Neuronal stem cell (in vitro differentiated cells): ENCODE measurements at regions not wholly inside any gene's neighbourhood (a gene's known extent, or its start where the extent isn't known, plus 50 kb on each side); places are given as distances from the start of the nearest gene placed in this dataset.

Source experiments
- DNase-seq: peaks from one replicate; pipeline ENCODE4 v3.0.0-alpha.2; 2013; ENCODE audit warnings: low spot score
- H2AFZ ChIP-seq: one replicate; pipeline ENCODE4 v1.6.1; 2013; ENCODE audit warnings: mild to moderate bottlenecking, low read length, inconsistent platforms
- H2AK5ac ChIP-seq: 2 replicates; pipeline ENCODE4 v1.6.1; 2013; ENCODE audit warnings: low read depth, mild to moderate bottlenecking, inconsistent platforms, low read length, moderate library complexity, mixed read lengths
- H2BK120ac ChIP-seq: 2 replicates; pipeline ENCODE4 v1.6.1; 2013; ENCODE audit warnings: low read depth, mild to moderate bottlenecking, inconsistent platforms, low read length, moderate library complexity, mixed read lengths
- H2BK12ac ChIP-seq: one replicate; pipeline ENCODE4 v1.6.1; 2013; ENCODE audit warnings: low read length, inconsistent platforms
- H2BK15ac ChIP-seq: 2 replicates; pipeline ENCODE4 v1.6.1; 2013; ENCODE audit warnings: mild to moderate bottlenecking, low read length, inconsistent platforms, mixed read lengths
- H2BK5ac ChIP-seq: one replicate; pipeline ENCODE4 v1.6.1; 2013; ENCODE audit warnings: inconsistent platforms, mild to moderate bottlenecking, low read length, moderate library complexity
- H3K14ac ChIP-seq: one replicate; pipeline ENCODE4 v1.6.1; 2013; ENCODE audit warnings: low read length, inconsistent platforms
- H3K18ac ChIP-seq: 2 replicates; pipeline ENCODE4 v1.6.1; 2013; ENCODE audit warnings: low read length, inconsistent platforms
- H3K23ac ChIP-seq: 2 replicates; pipeline ENCODE4 v1.6.1; 2013; ENCODE audit warnings: low read depth, mild to moderate bottlenecking, mixed read lengths, low read length, inconsistent platforms; ENCODE audit not compliant: poor library complexity
- H3K27ac ChIP-seq: replicated peaks from 3 replicates; pipeline ENCODE4 v1.5.1; 2013; ENCODE audit warnings: low read length, inconsistent platforms
- H3K27me3 ChIP-seq, 3 experiments: 2 replicates each; pipeline ENCODE4 v1.6.1; 2013; ENCODE audit warnings: low read length in 3 of 3, mild to moderate bottlenecking in 2 of 3, inconsistent platforms in 1 of 3, low read depth in 1 of 3, mixed read lengths in 1 of 3, moderate library complexity in 1 of 3; ENCODE audit not compliant: control insufficient read depth in 3 of 3, insufficient read depth in 3 of 3
- H3K36me3 ChIP-seq, 2 donors: replicated peaks in 1 of 2; 2 replicates each; pipeline ENCODE4 v1.6.1; 2013; ENCODE audit warnings: low read length in 2 of 2; ENCODE audit not compliant: control insufficient read depth in 2 of 2, insufficient read depth in 2 of 2
- H3K4ac ChIP-seq: 2 replicates; pipeline ENCODE4 v1.6.1; 2013; ENCODE audit warnings: inconsistent platforms, mild to moderate bottlenecking, low read length, moderate library complexity
- H3K4me1 ChIP-seq, 2 donors: 1 replicate in 1 of 2; 2 replicates in 1 of 2; pipeline ENCODE4 v1.6.1; 2013; ENCODE audit warnings: low read length in 2 of 2, low read depth in 1 of 2; ENCODE audit not compliant: control insufficient read depth in 2 of 2, insufficient read depth in 1 of 2
- H3K4me2 ChIP-seq: one replicate; pipeline ENCODE4 v1.6.1; 2013; ENCODE audit warnings: mild to moderate bottlenecking, low read length, inconsistent platforms; ENCODE audit not compliant: insufficient read depth, poor library complexity, severe bottlenecking
- H3K4me3 ChIP-seq, 2 donors: 2 replicates each; pipeline ENCODE4 v1.5.1; 2013; ENCODE audit warnings: low read length in 2 of 2, mild to moderate bottlenecking in 2 of 2, inconsistent platforms in 1 of 2, moderate library complexity in 1 of 2
- H3K79me1 ChIP-seq: one replicate; pipeline ENCODE4 v1.6.1; 2013; ENCODE audit warnings: low read depth, mild to moderate bottlenecking, inconsistent platforms, low read length, moderate library complexity
- H3K9ac ChIP-seq: one replicate; pipeline ENCODE4 v1.6.1; 2013; ENCODE audit warnings: mild to moderate bottlenecking, low read depth, low read length, inconsistent platforms; ENCODE audit not compliant: poor library complexity
- H3K9me3 ChIP-seq, 2 donors: replicated peaks in 1 of 2; 2 replicates each; pipeline versions ENCODE3 to v1.6.1; 2013; ENCODE audit warnings: low read length in 2 of 2, mild to moderate bottlenecking in 2 of 2, inconsistent platforms in 1 of 2, low read depth in 1 of 2, mixed read lengths in 1 of 2, moderate library complexity in 1 of 2; ENCODE audit not compliant: control insufficient read depth in 2 of 2, insufficient read depth in 1 of 2
- H4K8ac ChIP-seq: one replicate; pipeline ENCODE4 v1.6.1; 2013; ENCODE audit warnings: low read depth, mild to moderate bottlenecking, inconsistent platforms, low read length, moderate library complexity
- H4K91ac ChIP-seq: one replicate; pipeline ENCODE4 v1.6.1; 2013; ENCODE audit warnings: low read length, low read depth, mild to moderate bottlenecking, inconsistent platforms; ENCODE audit not compliant: poor library complexity
- WGBS, 2 donors: extraction: QIAGEN DNeasy Blood & Tissue Kit; methylation state at CpG; one replicate each; pipeline ENCODE4 v1.1.7; 2013; ENCODE audit warnings: missing lambda C conversion rate in 2 of 2, mixed read lengths in 1 of 2; ENCODE audit not compliant: insufficient read length in 2 of 2, insufficient replicate concordance in 1 of 2; ENCODE audit errors: extremely low coverage in 2 of 2; 5-methylcytosine and 5-hydroxymethylcytosine counted together

DNA sequence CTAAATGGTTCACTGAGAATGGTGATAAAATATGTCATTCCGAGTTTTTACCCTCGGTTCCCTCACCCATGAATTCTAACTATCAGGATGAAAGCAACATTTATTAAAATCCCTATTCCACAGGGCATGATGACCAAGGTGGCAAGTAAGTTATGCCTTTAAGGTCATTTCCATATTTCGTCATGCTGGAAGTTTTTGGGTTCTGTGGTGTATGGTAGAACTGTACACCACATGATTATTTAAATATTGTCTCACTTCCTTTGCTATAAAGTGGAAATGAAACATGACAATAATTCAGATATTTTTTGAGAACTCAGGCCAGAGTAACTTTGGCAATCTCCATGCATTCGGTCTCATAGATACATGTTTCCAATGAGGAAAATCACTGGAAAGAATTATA lies 68.5 kb upstream of the CARD18 start:
- H3K23ac ChIP-seq: no peak overlapping the region
- no peak overlapping the region for H3K18ac ChIP-seq
- H3K27ac ChIP-seq: no peak overlapping the region
- no peaks in the 10 kb centered on the region for H3K79me1 ChIP-seq
- no peak overlapping the region for H4K91ac ChIP-seq
- WGBS, 2 donors: no CpG with 5 or more reads among the region's 4 CpGs
- no peaks in the 10 kb centered on the region for H3K36me3 ChIP-seq
- H2BK15ac ChIP-seq: no peak overlapping the region
- no peak overlapping the region for H2BK120ac ChIP-seq
- no peak overlapping the region for H4K8ac ChIP-seq
- no peak overlapping the region for H2BK12ac ChIP-seq
- H2BK5ac ChIP-seq: no peak overlapping the region
- no peak overlapping the region for H3K4me3 ChIP-seq
- no peak overlapping the region for H2AFZ ChIP-seq
- no peaks in the 10 kb centered on the region for H3K4me1 ChIP-seq
- H3K9me3 ChIP-seq: no peaks in the 10 kb centered on the region
- no peak overlapping the region for H2AK5ac ChIP-seq
- DNase-seq: no peak
- H3K4ac ChIP-seq: no peak overlapping the region
- no peaks in the 10 kb centered on the region for H3K27me3 ChIP-seq
- H3K4me2 ChIP-seq: no peak overlapping the region
- H3K14ac ChIP-seq: no peak overlapping the region
- no peak overlapping the region for H3K9ac ChIP-seq

DNA sequence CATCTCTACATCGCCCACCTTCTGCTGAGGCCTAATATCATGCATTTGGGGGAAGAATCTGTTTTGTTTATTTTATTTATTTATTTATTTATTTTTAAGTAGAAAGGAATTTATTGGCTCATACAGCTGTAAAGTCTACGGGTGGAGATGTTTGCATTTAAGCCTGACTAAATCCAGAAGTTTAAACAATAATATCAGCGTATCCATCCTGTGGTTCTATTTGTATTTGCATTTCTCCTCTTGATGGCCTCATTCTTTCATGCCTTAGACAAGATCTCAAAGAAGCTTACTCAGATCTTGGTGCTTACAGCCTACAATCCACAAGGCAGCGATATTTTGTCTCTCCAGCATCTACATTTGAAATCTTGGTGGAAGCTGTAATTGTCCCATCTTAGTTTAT lies 67.1 kb upstream of the CARD18 start:
- Histone ChIP-seq H3K27ac (no peak overlapping the region), H3K4me2 (no peak overlapping the region), H3K9me3 (no peaks in the 10 kb centered on the region), H3K18ac (no peak overlapping the region), H2BK15ac (no peak overlapping the region), H2AFZ (no peak overlapping the region), H3K14ac (no peak overlapping the region), H4K91ac (no peak overlapping the region), H2BK120ac (no peak overlapping the region), H4K8ac (no peak overlapping the region), H3K27me3 (no peaks in the 10 kb centered on the region), H2BK12ac (no peak overlapping the region), H2AK5ac (no peak overlapping the region), H3K79me1 (no peaks in the 10 kb centered on the region), H3K9ac (no peak overlapping the region), H3K4ac (no peak overlapping the region), H3K23ac (no peak overlapping the region), H3K4me1 (no peaks in the 10 kb centered on the region), H3K36me3 (no peaks in the 10 kb centered on the region), H2BK5ac (no peak overlapping the region), H3K4me3 (no peak overlapping the region)
- WGBS, 2 donors: no CpG with 5 or more reads among the region's 4 CpGs
- no peak for DNase-seq

DNA sequence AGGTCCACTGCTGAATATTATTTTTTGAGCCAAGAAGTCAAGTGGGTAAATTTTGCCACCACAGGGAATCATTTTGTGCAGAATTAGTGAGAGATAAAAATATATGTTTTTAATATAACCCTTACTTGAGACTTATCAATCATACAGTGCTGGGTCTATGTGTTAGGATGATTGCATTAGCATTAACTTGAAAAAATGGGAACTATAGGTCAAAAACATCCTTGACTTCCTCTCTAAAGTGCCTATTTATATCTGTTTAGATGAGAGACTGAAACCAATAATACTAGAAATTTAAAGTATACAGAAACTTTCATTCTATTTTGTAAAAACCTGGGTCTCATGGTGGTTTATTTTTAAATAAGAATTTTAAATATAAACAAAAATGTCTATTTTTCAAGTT lies 65.1 kb upstream of the CARD18 start:
- H3K4me3 ChIP-seq: no peak overlapping the region
- H2BK12ac ChIP-seq: no peak overlapping the region
- no peaks in the 10 kb centered on the region for H3K79me1 ChIP-seq
- DNase-seq: no peak
- H3K4ac ChIP-seq: no peak overlapping the region
- no peak overlapping the region for H3K18ac ChIP-seq
- H2AFZ ChIP-seq: no peak overlapping the region
- H2AK5ac ChIP-seq: no peak overlapping the region
- H3K23ac ChIP-seq: no peak overlapping the region
- no peak overlapping the region for H2BK120ac ChIP-seq
- no peaks in the 10 kb centered on the region for H3K4me1 ChIP-seq
- no peak overlapping the region for H3K27ac ChIP-seq
- H2BK5ac ChIP-seq: no peak overlapping the region
- H3K27me3 ChIP-seq: no peaks in the 10 kb centered on the region
- no peak overlapping the region for H4K91ac ChIP-seq
- no peak overlapping the region for H4K8ac ChIP-seq
- H3K9me3 ChIP-seq: no peaks in the 10 kb centered on the region
- no peak overlapping the region for H3K14ac ChIP-seq
- H3K36me3 ChIP-seq: no peaks in the 10 kb centered on the region
- no peak overlapping the region for H3K9ac ChIP-seq
- no peak overlapping the region for H2BK15ac ChIP-seq
- no peak overlapping the region for H3K4me2 ChIP-seq

GRCh38 chr11:105203569-105204240 lies 64.1 kb upstream of the CARD18 start:
- Histone ChIP-seq H3K4me3 (no peak overlapping the region), H4K91ac (no peak overlapping the region), H2BK5ac (no peak overlapping the region), H3K14ac (no peak overlapping the region), H2BK120ac (no peak overlapping the region), H3K23ac (no peak overlapping the region), H3K9ac (no peak overlapping the region), H2BK15ac (no peak overlapping the region), H3K79me1 (no peaks in the 10 kb centered on the region), H3K27ac (no peak overlapping the region), H3K4ac (no peak overlapping the region), H2AFZ (no peak overlapping the region), H3K9me3 (no peaks in the 10 kb centered on the region), H3K4me2 (no peak overlapping the region), H2BK12ac (no peak overlapping the region), H3K36me3 (no peaks in the 10 kb centered on the region), H3K4me1 (no peaks in the 10 kb centered on the region), H3K27me3 (no peaks in the 10 kb centered on the region), H3K18ac (no peak overlapping the region), H2AK5ac (no peak overlapping the region), H4K8ac (no peak overlapping the region)
- DNase-seq: no peak
- WGBS, 2 donors: no CpG with 5 or more reads among the region's 2 CpGs
